ENCODE measurements at regions not wholly inside any gene's neighbourhood (a gene's known extent, or its start where the extent isn't known, plus 50 kb on each side); places are given as distances from the start of the nearest gene placed in this dataset.

DNA sequence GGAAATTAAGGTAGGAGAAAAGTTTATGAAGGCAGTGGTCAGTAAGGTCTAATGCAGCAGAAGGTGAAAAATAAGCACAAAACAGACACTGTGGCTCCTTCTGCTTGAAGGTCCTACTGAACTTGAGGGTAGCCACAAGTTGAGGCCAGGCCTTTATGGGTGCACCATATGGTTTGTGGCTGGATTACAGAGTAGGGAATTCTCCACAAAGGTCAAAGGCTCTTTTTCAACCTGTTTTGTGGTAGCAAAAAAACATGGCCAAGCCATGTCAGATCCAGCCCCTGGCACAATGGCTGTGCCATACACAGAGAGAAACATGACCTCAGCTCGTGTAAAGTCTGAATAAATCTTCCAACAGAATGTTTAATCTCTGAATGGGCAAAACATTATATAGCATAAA is 214.0 kb downstream of the SATB1 start:
- POLR2A ChIA-PET: no interaction called here
- H3K27ac Mint-ChIP-seq: no peak overlapping the region
- H3K27me3 Mint-ChIP-seq (ENCODE audit: low read depth): no peaks in the 10 kb centered on the region

DNA sequence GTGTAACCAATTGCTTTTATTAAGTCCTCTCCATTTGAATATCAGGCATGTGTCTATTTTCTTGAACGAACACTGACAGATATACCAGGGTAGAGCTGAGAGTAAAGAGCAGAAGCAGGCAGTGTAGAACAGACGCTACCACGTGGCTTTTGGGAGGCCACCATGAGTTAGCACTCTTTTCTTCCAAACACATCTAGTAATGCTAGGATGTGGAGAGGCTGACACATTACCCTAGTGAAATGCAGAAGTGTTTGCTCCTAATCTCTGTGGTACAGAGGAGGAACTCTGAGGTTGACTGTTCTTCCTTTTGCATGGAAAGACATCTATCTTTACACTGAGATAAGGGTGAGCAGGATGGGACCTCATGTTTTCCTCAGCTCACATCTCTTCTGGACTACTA is 216.3 kb downstream of the SATB1 start:
- Mint-ChIP-seq H3K4me1 (peaks cover 8% of the 10 kb centered on the region), H3K27me3 (ENCODE audit: low read depth) (no peaks in the 10 kb centered on the region), H3K36me3 (no peaks in the 10 kb centered on the region), H3K27ac (no peak overlapping the region), H3K9me3 (no peaks in the 10 kb centered on the region), H3K4me3 (no peak overlapping the region)
- CTCF ChIA-PET: interaction anchor here (1.0 kb wide), 1 partner anchor 315 kb away, joined by 3 read pairs; no protein-coding TSS in a partner anchor
- TF ChIP-seq NFYB (CRISPR knock-in tag; conservative IDR thresholded peaks at IDR 0.05; ENCODE audit: low read depth) (no peak), ZNF423 (CRISPR knock-in tag; IDR thresholded peaks at IDR 0.05) (no peak), CREB1 (CRISPR knock-in tag; IDR thresholded peaks at IDR 0.05) (no peak), TEAD4 (CRISPR knock-in tag; IDR thresholded peaks at IDR 0.05) (no peak), TCF7 (CRISPR knock-in tag; IDR thresholded peaks at IDR 0.05; ENCODE audit: low read depth) (no peak), KAT7 (CRISPR knock-in tag; IDR thresholded peaks at IDR 0.05; ENCODE audit: borderline replicate concordance) (no peak), PRRX2 (CRISPR knock-in tag; IDR thresholded peaks at IDR 0.05) (no peak), OVOL2 (CRISPR knock-in tag; IDR thresholded peaks at IDR 0.05; ENCODE audit: borderline replicate concordance) (no peak), ZNF671 (CRISPR knock-in tag; IDR thresholded peaks at IDR 0.05) (no peak), NFATC4 (CRISPR knock-in tag; IDR thresholded peaks at IDR 0.05) (no peak), JAZF1 (CRISPR knock-in tag; IDR thresholded peaks at IDR 0.05) (no peak), ZNF121 (CRISPR knock-in tag; IDR thresholded peaks at IDR 0.05) (no peak), ELF4 (CRISPR knock-in tag; IDR thresholded peaks at IDR 0.05; ENCODE audit: low read depth) (no peak)
- TF ChIP-seq, protein P1, sequence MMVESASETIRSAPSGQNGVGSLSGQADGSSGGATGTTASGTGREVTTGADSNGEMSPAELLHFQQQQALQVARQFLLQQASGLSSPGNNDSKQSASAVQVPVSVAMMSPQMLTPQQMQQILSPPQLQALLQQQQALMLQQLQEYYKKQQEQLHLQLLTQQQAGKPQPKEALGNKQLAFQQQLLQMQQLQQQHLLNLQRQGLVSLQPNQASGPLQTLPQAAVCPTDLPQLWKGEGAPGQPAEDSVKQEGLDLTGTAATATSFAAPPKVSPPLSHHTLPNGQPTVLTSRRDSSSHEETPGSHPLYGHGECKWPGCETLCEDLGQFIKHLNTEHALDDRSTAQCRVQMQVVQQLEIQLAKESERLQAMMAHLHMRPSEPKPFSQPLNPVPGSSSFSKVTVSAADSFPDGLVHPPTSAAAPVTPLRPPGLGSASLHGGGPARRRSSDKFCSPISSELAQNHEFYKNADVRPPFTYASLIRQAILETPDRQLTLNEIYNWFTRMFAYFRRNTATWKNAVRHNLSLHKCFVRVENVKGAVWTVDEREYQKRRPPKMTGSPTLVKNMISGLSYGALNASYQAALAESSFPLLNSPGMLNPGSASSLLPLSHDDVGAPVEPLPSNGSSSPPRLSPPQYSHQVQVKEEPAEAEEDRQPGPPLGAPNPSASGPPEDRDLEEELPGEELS (CRISPR knock-in tag; IDR thresholded peaks at IDR 0.05): no peak
- TF ChIP-seq, protein P2, sequence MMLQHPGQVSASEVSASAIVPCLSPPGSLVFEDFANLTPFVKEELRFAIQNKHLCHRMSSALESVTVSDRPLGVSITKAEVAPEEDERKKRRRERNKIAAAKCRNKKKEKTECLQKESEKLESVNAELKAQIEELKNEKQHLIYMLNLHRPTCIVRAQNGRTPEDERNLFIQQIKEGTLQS (CRISPR knock-in tag; conservative IDR thresholded peaks at IDR 0.05): no peak
- TF ChIP-seq, protein P3, sequence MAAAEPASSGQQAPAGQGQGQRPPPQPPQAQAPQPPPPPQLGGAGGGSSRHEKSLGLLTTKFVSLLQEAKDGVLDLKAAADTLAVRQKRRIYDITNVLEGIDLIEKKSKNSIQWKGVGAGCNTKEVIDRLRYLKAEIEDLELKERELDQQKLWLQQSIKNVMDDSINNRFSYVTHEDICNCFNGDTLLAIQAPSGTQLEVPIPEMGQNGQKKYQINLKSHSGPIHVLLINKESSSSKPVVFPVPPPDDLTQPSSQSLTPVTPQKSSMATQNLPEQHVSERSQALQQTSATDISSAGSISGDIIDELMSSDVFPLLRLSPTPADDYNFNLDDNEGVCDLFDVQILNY (CRISPR knock-in tag; IDR thresholded peaks at IDR 0.05): no peak
- TF ChIP-seq, protein P4, sequence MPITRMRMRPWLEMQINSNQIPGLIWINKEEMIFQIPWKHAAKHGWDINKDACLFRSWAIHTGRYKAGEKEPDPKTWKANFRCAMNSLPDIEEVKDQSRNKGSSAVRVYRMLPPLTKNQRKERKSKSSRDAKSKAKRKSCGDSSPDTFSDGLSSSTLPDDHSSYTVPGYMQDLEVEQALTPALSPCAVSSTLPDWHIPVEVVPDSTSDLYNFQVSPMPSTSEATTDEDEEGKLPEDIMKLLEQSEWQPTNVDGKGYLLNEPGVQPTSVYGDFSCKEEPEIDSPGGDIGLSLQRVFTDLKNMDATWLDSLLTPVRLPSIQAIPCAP (CRISPR knock-in tag; IDR thresholded peaks at IDR 0.05): no peak
- TF ChIP-seq, protein P5, sequence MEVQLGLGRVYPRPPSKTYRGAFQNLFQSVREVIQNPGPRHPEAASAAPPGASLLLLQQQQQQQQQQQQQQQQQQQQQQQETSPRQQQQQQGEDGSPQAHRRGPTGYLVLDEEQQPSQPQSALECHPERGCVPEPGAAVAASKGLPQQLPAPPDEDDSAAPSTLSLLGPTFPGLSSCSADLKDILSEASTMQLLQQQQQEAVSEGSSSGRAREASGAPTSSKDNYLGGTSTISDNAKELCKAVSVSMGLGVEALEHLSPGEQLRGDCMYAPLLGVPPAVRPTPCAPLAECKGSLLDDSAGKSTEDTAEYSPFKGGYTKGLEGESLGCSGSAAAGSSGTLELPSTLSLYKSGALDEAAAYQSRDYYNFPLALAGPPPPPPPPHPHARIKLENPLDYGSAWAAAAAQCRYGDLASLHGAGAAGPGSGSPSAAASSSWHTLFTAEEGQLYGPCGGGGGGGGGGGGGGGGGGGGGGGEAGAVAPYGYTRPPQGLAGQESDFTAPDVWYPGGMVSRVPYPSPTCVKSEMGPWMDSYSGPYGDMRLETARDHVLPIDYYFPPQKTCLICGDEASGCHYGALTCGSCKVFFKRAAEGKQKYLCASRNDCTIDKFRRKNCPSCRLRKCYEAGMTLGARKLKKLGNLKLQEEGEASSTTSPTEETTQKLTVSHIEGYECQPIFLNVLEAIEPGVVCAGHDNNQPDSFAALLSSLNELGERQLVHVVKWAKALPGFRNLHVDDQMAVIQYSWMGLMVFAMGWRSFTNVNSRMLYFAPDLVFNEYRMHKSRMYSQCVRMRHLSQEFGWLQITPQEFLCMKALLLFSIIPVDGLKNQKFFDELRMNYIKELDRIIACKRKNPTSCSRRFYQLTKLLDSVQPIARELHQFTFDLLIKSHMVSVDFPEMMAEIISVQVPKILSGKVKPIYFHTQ (CRISPR knock-in tag; IDR thresholded peaks at IDR 0.05): no peak
- TF ChIP-seq, protein P6, sequence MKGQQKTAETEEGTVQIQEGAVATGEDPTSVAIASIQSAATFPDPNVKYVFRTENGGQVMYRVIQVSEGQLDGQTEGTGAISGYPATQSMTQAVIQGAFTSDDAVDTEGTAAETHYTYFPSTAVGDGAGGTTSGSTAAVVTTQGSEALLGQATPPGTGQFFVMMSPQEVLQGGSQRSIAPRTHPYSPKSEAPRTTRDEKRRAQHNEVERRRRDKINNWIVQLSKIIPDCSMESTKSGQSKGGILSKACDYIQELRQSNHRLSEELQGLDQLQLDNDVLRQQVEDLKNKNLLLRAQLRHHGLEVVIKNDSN (CRISPR knock-in tag; IDR thresholded peaks at IDR 0.05): no peak
- TF ChIP-seq, protein P7, sequence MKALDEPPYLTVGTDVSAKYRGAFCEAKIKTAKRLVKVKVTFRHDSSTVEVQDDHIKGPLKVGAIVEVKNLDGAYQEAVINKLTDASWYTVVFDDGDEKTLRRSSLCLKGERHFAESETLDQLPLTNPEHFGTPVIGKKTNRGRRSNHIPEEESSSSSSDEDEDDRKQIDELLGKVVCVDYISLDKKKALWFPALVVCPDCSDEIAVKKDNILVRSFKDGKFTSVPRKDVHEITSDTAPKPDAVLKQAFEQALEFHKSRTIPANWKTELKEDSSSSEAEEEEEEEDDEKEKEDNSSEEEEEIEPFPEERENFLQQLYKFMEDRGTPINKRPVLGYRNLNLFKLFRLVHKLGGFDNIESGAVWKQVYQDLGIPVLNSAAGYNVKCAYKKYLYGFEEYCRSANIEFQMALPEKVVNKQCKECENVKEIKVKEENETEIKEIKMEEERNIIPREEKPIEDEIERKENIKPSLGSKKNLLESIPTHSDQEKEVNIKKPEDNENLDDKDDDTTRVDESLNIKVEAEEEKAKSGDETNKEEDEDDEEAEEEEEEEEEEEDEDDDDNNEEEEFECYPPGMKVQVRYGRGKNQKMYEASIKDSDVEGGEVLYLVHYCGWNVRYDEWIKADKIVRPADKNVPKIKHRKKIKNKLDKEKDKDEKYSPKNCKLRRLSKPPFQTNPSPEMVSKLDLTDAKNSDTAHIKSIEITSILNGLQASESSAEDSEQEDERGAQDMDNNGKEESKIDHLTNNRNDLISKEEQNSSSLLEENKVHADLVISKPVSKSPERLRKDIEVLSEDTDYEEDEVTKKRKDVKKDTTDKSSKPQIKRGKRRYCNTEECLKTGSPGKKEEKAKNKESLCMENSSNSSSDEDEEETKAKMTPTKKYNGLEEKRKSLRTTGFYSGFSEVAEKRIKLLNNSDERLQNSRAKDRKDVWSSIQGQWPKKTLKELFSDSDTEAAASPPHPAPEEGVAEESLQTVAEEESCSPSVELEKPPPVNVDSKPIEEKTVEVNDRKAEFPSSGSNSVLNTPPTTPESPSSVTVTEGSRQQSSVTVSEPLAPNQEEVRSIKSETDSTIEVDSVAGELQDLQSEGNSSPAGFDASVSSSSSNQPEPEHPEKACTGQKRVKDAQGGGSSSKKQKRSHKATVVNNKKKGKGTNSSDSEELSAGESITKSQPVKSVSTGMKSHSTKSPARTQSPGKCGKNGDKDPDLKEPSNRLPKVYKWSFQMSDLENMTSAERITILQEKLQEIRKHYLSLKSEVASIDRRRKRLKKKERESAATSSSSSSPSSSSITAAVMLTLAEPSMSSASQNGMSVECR (CRISPR knock-in tag; IDR thresholded peaks at IDR 0.05; ENCODE audit: borderline replicate concordance): no peak
- POLR2A ChIA-PET: no interaction called here
- ATAC-seq (no peak), DNase-seq (ENCODE audit: low spot score) (no peak)

More for the DNA sequence above, 214.0 kb downstream of the SATB1 start:
- H3K4me3 Mint-ChIP-seq: no peak overlapping the region
- H3K9me3 Mint-ChIP-seq: no peaks in the 10 kb centered on the region
- H3K36me3 Mint-ChIP-seq: no peaks in the 10 kb centered on the region
- ATAC-seq (no peak), DNase-seq (ENCODE audit: low spot score) (no peak)
- CTCF ChIA-PET: no interaction called here
- peaks cover 10% of the 10 kb centered on the region for H3K4me1 Mint-ChIP-seq
- TF ChIP-seq MXD4 (CRISPR knock-in tag; IDR thresholded peaks at IDR 0.05; ENCODE audit: borderline replicate concordance): no peak
- TF ChIP-seq, protein P8, sequence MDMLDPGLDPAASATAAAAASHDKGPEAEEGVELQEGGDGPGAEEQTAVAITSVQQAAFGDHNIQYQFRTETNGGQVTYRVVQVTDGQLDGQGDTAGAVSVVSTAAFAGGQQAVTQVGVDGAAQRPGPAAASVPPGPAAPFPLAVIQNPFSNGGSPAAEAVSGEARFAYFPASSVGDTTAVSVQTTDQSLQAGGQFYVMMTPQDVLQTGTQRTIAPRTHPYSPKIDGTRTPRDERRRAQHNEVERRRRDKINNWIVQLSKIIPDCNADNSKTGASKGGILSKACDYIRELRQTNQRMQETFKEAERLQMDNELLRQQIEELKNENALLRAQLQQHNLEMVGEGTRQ (CRISPR knock-in tag; IDR thresholded peaks at IDR 0.05): no peak

Measured in WTC11 (cell line).